ENCODE measurements at regions not wholly inside any gene's neighbourhood (a gene's known extent, or its start where the extent isn't known, plus 50 kb on each side); places are given as distances from the start of the nearest gene placed in this dataset.

- no peak overlapping the region for H3K4me2 ChIP-seq (ENCODE audit: low read depth, low read length)
These were observed 369.2 kb upstream of the MCTP2 start for GRCh38 chr15:93861956-93862741.

More at GRCh38 chr15:93861956-93862741, 369.2 kb upstream of the MCTP2 start:
- Histone ChIP-seq H3K23ac (ENCODE audit: low read depth, low read length) (no peak overlapping the region), H3K18ac (ENCODE audit: low read depth, low read length) (no peak overlapping the region), H2BK20ac (ENCODE audit: low read depth, low read length) (no peak overlapping the region), H4K91ac (ENCODE audit: insufficient read depth, low read depth, low read length) (no peak overlapping the region), H3K9me3 (ENCODE audit: control insufficient read depth, insufficient read depth, low read length) (peaks cover 15% of the 10 kb centered on the region), H3K4me1 (ENCODE audit: control insufficient read depth, insufficient read depth, low read length) (no peaks in the 10 kb centered on the region), H2AK5ac (ENCODE audit: low read depth, low read length) (no peak overlapping the region), H2BK15ac (ENCODE audit: low read depth, low read length) (no peak overlapping the region), H4K5ac (ENCODE audit: low read depth, low read length) (no peak overlapping the region), H3K4ac (ENCODE audit: low read depth, low read length) (no peak overlapping the region), H2AK9ac (replicated peaks; ENCODE audit: low read depth, low read length, poor library complexity) (no peak overlapping the region), H3K14ac (replicated peaks; ENCODE audit: low read depth, low read length) (no peak overlapping the region), H2BK5ac (ENCODE audit: low read depth, low read length, poor library complexity, severe bottlenecking) (no peak overlapping the region), H3K79me1 (ENCODE audit: low read depth in 1 of 2, low read length in 2 of 2) (no peaks in the 10 kb centered on the region), H3K9ac (ENCODE audit: low read depth, low read length) (no peak overlapping the region), H3K4me3 (ENCODE audit: insufficient read depth, low read depth, low read length) (no peak overlapping the region), H4K20me1 (ENCODE audit: insufficient read depth, low read length) (no peaks in the 10 kb centered on the region), H2AFZ (replicated peaks; ENCODE audit: low read length, poor library complexity) (no peak overlapping the region), H3K27me3 (ENCODE audit: control insufficient read depth, insufficient read depth, low read length) (no peaks in the 10 kb centered on the region), H4K8ac (ENCODE audit: low read depth in 2 of 2, low read length in 2 of 2) (no peak overlapping the region), H3K36me3 (ENCODE audit: control insufficient read depth, insufficient read depth, low read length) (no peaks in the 10 kb centered on the region), H3K9me1 (ENCODE audit: insufficient read depth, low read length) (no peaks in the 10 kb centered on the region), H2BK120ac (ENCODE audit: low read depth, low read length) (no peak overlapping the region), H3K56ac (ENCODE audit: extremely low read depth, insufficient read depth, low read length) (no peak overlapping the region), H3K27ac (ENCODE audit: insufficient read depth, low read length) (no peak overlapping the region)
- ChIA-PET POLR2A (ENCODE audit: unreplicated experiment) (no interaction called here), CTCF (no interaction called here)
- BruUV-seq (replicated peaks), result no TSS peak
- dilution Hi-C loops (cut with HindIII; ENCODE audit: low sequenced_read_pairs, unreplicated experiment) (no loop called here), in situ Hi-C loops (cut with MboI; ENCODE audit: low sequenced_read_pairs) (no loop called here), intact Hi-C loops (cut with micrococcal nuclease) (no loop called here)
- no peak for DNase-seq
- no CpG with 5 or more reads among the region's 5 CpGs for WGBS, 2 experiments (ENCODE audit: extremely low coverage in 2 of 2, insufficient read length in 1 of 2)
- ATAC-seq (ENCODE audit: low read depth), result no peak
- no peak for TF ChIP-seq SMC3 (IDR thresholded peaks at IDR 0.05; ENCODE audit: low read depth, low read length)
- no peak for TF ChIP-seq MAFK (IDR thresholded peaks at IDR 0.05; ENCODE audit: low read depth, low read length)
- TF ChIP-seq RFX5 (IDR thresholded peaks at IDR 0.05; ENCODE audit: low read depth, low read length), result no peak
- TF ChIP-seq FOS (IDR thresholded peaks at IDR 0.05; ENCODE audit: low read depth, low read length), result no peak
- no peak for TF ChIP-seq RAD21 (IDR thresholded peaks at IDR 0.05; ENCODE audit: low read length)
- TF ChIP-seq MAZ (IDR thresholded peaks at IDR 0.05; ENCODE audit: borderline replicate concordance, low read depth, low read length), result no peak
- no peak for TF ChIP-seq USF2 (IDR thresholded peaks at IDR 0.05; ENCODE audit: low read depth, low read length)
- TF ChIP-seq, protein P1, sequence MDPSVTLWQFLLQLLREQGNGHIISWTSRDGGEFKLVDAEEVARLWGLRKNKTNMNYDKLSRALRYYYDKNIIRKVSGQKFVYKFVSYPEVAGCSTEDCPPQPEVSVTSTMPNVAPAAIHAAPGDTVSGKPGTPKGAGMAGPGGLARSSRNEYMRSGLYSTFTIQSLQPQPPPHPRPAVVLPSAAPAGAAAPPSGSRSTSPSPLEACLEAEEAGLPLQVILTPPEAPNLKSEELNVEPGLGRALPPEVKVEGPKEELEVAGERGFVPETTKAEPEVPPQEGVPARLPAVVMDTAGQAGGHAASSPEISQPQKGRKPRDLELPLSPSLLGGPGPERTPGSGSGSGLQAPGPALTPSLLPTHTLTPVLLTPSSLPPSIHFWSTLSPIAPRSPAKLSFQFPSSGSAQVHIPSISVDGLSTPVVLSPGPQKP (IDR thresholded peaks at IDR 0.05; ENCODE audit: borderline replicate concordance, low read depth, low read length), result no peak
- TF ChIP-seq CHD1 (IDR thresholded peaks at IDR 0.05; ENCODE audit: low read depth, low read length), result no peak
- no peak for TF ChIP-seq CEBPB (IDR thresholded peaks at IDR 0.05; ENCODE audit: low read depth, low read length)
- TF ChIP-seq BHLHE40 (IDR thresholded peaks at IDR 0.05; ENCODE audit: low read depth, low read length), result no peak
- TF ChIP-seq POLR2A (IDR thresholded peaks at IDR 0.05; ENCODE audit: low read depth, low read length), result no peak
- TF ChIP-seq, protein P2, sequence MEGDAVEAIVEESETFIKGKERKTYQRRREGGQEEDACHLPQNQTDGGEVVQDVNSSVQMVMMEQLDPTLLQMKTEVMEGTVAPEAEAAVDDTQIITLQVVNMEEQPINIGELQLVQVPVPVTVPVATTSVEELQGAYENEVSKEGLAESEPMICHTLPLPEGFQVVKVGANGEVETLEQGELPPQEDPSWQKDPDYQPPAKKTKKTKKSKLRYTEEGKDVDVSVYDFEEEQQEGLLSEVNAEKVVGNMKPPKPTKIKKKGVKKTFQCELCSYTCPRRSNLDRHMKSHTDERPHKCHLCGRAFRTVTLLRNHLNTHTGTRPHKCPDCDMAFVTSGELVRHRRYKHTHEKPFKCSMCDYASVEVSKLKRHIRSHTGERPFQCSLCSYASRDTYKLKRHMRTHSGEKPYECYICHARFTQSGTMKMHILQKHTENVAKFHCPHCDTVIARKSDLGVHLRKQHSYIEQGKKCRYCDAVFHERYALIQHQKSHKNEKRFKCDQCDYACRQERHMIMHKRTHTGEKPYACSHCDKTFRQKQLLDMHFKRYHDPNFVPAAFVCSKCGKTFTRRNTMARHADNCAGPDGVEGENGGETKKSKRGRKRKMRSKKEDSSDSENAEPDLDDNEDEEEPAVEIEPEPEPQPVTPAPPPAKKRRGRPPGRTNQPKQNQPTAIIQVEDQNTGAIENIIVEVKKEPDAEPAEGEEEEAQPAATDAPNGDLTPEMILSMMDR (conservative IDR thresholded peaks at IDR 0.05; ENCODE audit: low read depth, low read length), result no peak
- no peak for TF ChIP-seq NFE2L2 (IDR thresholded peaks at IDR 0.05; ENCODE audit: low read depth, low read length)
- TF ChIP-seq MXI1 (IDR thresholded peaks at IDR 0.05; ENCODE audit: borderline replicate concordance, low read depth, low read length), result no peak
- TF ChIP-seq RCOR1 (IDR thresholded peaks at IDR 0.05; ENCODE audit: insufficient replicate concordance, low read length), result no peak
